Liver (tissue), 8 donors: ENCODE measurements at regions not wholly inside any gene's neighbourhood (a gene's known extent, or its start where the extent isn't known, plus 50 kb on each side); places are given as distances from the start of the nearest gene placed in this dataset.

Experiments used
- DNase-seq: peaks from one replicate; pipeline ENCODE4 v3.0.0-alpha.2; 2017; ENCODE audit warnings: low spot score
- H3K27ac ChIP-seq, 2 donors: one replicate each; pipeline ENCODE4 v1.7.0; 2013; ENCODE audit warnings: inconsistent platforms in 2 of 2, low read length in 2 of 2, control low read depth in 1 of 2, low read depth in 1 of 2, mild to moderate bottlenecking in 1 of 2
- H3K27me3 ChIP-seq, 4 donors: one replicate each; pipeline versions ENCODE4 v1.6.1 to v1.7.0; 2013; ENCODE audit warnings: low read length in 3 of 4, inconsistent platforms in 1 of 4, mild to moderate bottlenecking in 1 of 4, moderate library complexity in 1 of 4; ENCODE audit not compliant: control insufficient read depth in 4 of 4, insufficient read depth in 4 of 4
- H3K36me3 ChIP-seq, 4 donors: one replicate each; pipeline versions ENCODE4 v1.6.1 to v1.7.0; 2013; ENCODE audit warnings: low read length in 3 of 4, mild to moderate bottlenecking in 3 of 4, low read depth in 1 of 4, moderate library complexity in 1 of 4; ENCODE audit not compliant: control insufficient read depth in 4 of 4, insufficient read depth in 3 of 4
- H3K4me1 ChIP-seq, 4 donors: one replicate each; pipeline versions ENCODE4 v1.6.1 to v1.7.0; 2013; ENCODE audit warnings: low read length in 3 of 4, mild to moderate bottlenecking in 3 of 4, moderate library complexity in 1 of 4; ENCODE audit not compliant: control insufficient read depth in 4 of 4, insufficient read depth in 4 of 4
- H3K4me3 ChIP-seq, 3 donors: one replicate each; pipeline versions ENCODE4 v1.6.1 to v1.7.0; 2013; ENCODE audit warnings: low read length in 3 of 3, control low read depth in 1 of 3, low read depth in 1 of 3, mild to moderate bottlenecking in 1 of 3
- H3K9ac ChIP-seq, 2 donors: one replicate each; pipeline ENCODE4 v1.7.0; 2013; ENCODE audit warnings: low read length in 2 of 2, mild to moderate bottlenecking in 2 of 2, moderate library complexity in 2 of 2, control low read depth in 1 of 2, low read depth in 1 of 2
- H3K9me3 ChIP-seq, 4 donors: one replicate each; pipeline versions ENCODE4 v1.6.1 to v1.7.0; 2013; ENCODE audit warnings: low read length in 3 of 4; ENCODE audit not compliant: control insufficient read depth in 4 of 4
- CTCF ChIP-seq: fragments of 150-350 bp; IDR thresholded peaks from 2 replicates; pipeline ENCODE4 v1.5.1; 2017; ENCODE audit warnings: improper control_type of control experiment, low read depth, low read length; ENCODE audit not compliant: missing input control
- EGR1 ChIP-seq, 2 donors: IDR thresholded peaks; 2 replicates each; pipeline ENCODE4 v1.6.1; 2016 to 2018; ENCODE audit warnings: antibody characterized with exemption in 2 of 2, low read depth in 2 of 2
- FOXA1 ChIP-seq: IDR thresholded peaks from 2 replicates; pipeline ENCODE4 v1.6.1; 2016; ENCODE audit warnings: antibody characterized with exemption
- FOXA2 ChIP-seq: IDR thresholded peaks from 2 replicates; pipeline ENCODE4 v1.6.1; 2016; ENCODE audit warnings: antibody characterized with exemption
- GABPA ChIP-seq, 2 donors: IDR thresholded peaks in 1 of 2; conservative IDR thresholded peaks in 1 of 2; 2 replicates each; pipeline ENCODE4 v1.6.1; 2016; ENCODE audit warnings: antibody characterized with exemption in 2 of 2, mild to moderate bottlenecking in 1 of 2, moderate library complexity in 1 of 2
- HNF4G ChIP-seq: IDR thresholded peaks from 2 replicates; pipeline ENCODE4 v1.6.1; 2016; ENCODE audit warnings: antibody characterized with exemption
- MAX ChIP-seq: IDR thresholded peaks from 2 replicates; pipeline ENCODE4 v1.6.1; 2016; ENCODE audit warnings: antibody characterized with exemption
- NR2F2 ChIP-seq: IDR thresholded peaks from 2 replicates; pipeline ENCODE4 v1.6.1; 2016; ENCODE audit warnings: antibody characterized with exemption
- RAD21 ChIP-seq, 2 donors: IDR thresholded peaks; 2 replicates each; pipeline ENCODE4 v1.6.1; 2016; ENCODE audit warnings: antibody characterized with exemption in 2 of 2, mild to moderate bottlenecking in 2 of 2
- REST ChIP-seq: IDR thresholded peaks from 2 replicates; pipeline ENCODE4 v1.6.1; 2016; ENCODE audit warnings: antibody characterized with exemption, mild to moderate bottlenecking
- RXRA ChIP-seq, 2 donors: IDR thresholded peaks; 2 replicates each; pipeline ENCODE4 v1.6.1; 2017 to 2018; ENCODE audit warnings: antibody characterized with exemption in 2 of 2, mild to moderate bottlenecking in 1 of 2
- SP1 ChIP-seq: IDR thresholded peaks from 2 replicates; pipeline ENCODE4 v1.6.1; 2018; ENCODE audit warnings: antibody characterized with exemption, mild to moderate bottlenecking
- TAF1 ChIP-seq: conservative IDR thresholded peaks from 2 replicates; pipeline ENCODE4 v1.6.1; 2016; ENCODE audit warnings: antibody characterized with exemption, mild to moderate bottlenecking
- YY1 ChIP-seq: IDR thresholded peaks from 2 replicates; pipeline ENCODE4 v1.6.1; 2016; ENCODE audit warnings: antibody characterized with exemption, mild to moderate bottlenecking
- WGBS: extraction: QIAGEN DNeasy Blood & Tissue Kit; methylation state at CpG from one replicate; pipeline ENCODE4 v1.1.7; 2013; 5-methylcytosine and 5-hydroxymethylcytosine counted together
- TF ChIP-seq, protein P1 (sequence below): IDR thresholded peaks from 2 replicates; pipeline ENCODE4 v1.6.1; 2016; ENCODE audit warnings: antibody characterized with exemption
- TF ChIP-seq, protein P2 (sequence below): IDR thresholded peaks from 2 replicates; pipeline ENCODE4 v1.6.1; 2016; ENCODE audit warnings: antibody characterized with exemption
- donor health status: healthy.
- donor health status: healthy.
- donor health status: healthy.
- donor health status: healthy.
- donor health status: healthy.

- H3K9ac ChIP-seq, result no peak overlapping the region
- H3K36me3 ChIP-seq, result no peaks in the 10 kb centered on the region
- H3K27me3 ChIP-seq, result no peaks in the 10 kb centered on the region
- TF ChIP-seq YY1 (no peak), CTCF (no peak), SP1 (no peak), MAX (no peak), NR2F2 (no peak), REST (no peak), FOXA1 (no peak), RXRA (IDR thresholded peaks at IDR 0.05) (no peak), EGR1 (IDR thresholded peaks at IDR 0.05; ENCODE audit: low read depth in 2 of 2) (no peak), FOXA2 (no peak), HNF4G (no peak), TAF1 (no peak)
- TF ChIP-seq, protein P1, sequence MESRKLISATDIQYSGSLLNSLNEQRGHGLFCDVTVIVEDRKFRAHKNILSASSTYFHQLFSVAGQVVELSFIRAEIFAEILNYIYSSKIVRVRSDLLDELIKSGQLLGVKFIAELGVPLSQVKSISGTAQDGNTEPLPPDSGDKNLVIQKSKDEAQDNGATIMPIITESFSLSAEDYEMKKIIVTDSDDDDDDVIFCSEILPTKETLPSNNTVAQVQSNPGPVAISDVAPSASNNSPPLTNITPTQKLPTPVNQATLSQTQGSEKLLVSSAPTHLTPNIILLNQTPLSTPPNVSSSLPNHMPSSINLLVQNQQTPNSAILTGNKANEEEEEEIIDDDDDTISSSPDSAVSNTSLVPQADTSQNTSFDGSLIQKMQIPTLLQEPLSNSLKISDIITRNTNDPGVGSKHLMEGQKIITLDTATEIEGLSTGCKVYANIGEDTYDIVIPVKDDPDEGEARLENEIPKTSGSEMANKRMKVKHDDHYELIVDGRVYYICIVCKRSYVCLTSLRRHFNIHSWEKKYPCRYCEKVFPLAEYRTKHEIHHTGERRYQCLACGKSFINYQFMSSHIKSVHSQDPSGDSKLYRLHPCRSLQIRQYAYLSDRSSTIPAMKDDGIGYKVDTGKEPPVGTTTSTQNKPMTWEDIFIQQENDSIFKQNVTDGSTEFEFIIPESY, result no peak
- H3K4me3 ChIP-seq, result no peak overlapping the region
- H3K27ac ChIP-seq, result no peak overlapping the region
- DNase-seq, result no peak
- H3K9me3 ChIP-seq, result no peaks in the 10 kb centered on the region
- H3K4me1 ChIP-seq, result no peaks in the 10 kb centered on the region
- WGBS, result 81% methylated on average over 2 of the region's 2 CpGs
Observed at GRCh38 chr13:50419331-50419865, 404.2 kb downstream of the KCNRG start.

GRCh38 chr13:50419896-50420295 lies 404.7 kb downstream of the KCNRG start:
- Histone ChIP-seq H3K36me3 (no peaks in the 10 kb centered on the region), H3K4me1 (no peaks in the 10 kb centered on the region), H3K27me3 (no peaks in the 10 kb centered on the region), H3K4me3 (no peak overlapping the region), H3K27ac (no peak overlapping the region), H3K9ac (no peak overlapping the region), H3K9me3 (no peaks in the 10 kb centered on the region)
- DNase-seq, result no peak
- TF ChIP-seq EGR1 (IDR thresholded peaks at IDR 0.05; ENCODE audit: low read depth in 2 of 2), result no peak
- TF ChIP-seq HNF4G, result no peak
- no peak for TF ChIP-seq TAF1
- no peak for TF ChIP-seq GABPA (IDR thresholded peaks at IDR 0.05 in 1 of 2, conservative IDR thresholded peaks at IDR 0.05 in 1 of 2)
- no peak for TF ChIP-seq RXRA (IDR thresholded peaks at IDR 0.05)
- no peak for TF ChIP-seq FOXA1
- TF ChIP-seq, protein P2, sequence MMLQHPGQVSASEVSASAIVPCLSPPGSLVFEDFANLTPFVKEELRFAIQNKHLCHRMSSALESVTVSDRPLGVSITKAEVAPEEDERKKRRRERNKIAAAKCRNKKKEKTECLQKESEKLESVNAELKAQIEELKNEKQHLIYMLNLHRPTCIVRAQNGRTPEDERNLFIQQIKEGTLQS, result no peak
- TF ChIP-seq CTCF, result no peak
- no peak for TF ChIP-seq RAD21 (IDR thresholded peaks at IDR 0.05)
- 84% methylated on average over 6 of the region's 6 CpGs for WGBS
